ENCODE measurements at regions not wholly inside any gene's neighbourhood (a gene's known extent, or its start where the extent isn't known, plus 50 kb on each side); places are given as distances from the start of the nearest gene placed in this dataset.

DNA sequence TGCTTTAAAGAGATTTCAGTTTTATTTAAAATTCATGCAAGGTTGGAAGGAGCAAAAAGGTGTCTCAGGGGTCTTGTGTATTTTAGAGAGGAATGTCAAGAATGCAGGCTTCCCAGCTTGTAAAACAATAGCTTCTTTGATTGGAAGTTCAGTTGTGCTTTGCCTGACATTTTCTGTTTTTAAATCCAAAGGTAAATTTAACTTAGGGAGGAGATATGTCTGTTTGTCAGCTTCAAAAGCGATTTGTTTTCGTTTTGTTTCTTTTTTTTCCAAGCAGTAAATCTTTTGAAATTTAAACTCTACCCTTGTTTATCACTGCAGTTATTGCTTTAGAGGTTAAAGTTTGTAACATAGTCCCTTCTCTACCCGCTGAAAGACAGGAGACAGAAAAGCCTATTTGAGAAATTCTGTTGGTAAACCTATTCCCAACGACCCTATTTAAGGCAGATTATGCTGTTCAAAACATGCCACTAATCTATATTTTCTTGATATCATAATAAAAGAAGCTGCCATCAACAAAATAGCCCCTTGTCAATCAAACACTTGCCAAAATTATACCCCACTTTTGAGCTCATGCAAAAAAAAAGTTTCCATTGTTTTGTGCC is 639.6 kb downstream of the IRS1 start:
- no peak for TF ChIP-seq EZH2 (IDR thresholded peaks at IDR 0.05; ENCODE audit: borderline replicate concordance, low read length)
- TF ChIP-seq, protein P1, sequence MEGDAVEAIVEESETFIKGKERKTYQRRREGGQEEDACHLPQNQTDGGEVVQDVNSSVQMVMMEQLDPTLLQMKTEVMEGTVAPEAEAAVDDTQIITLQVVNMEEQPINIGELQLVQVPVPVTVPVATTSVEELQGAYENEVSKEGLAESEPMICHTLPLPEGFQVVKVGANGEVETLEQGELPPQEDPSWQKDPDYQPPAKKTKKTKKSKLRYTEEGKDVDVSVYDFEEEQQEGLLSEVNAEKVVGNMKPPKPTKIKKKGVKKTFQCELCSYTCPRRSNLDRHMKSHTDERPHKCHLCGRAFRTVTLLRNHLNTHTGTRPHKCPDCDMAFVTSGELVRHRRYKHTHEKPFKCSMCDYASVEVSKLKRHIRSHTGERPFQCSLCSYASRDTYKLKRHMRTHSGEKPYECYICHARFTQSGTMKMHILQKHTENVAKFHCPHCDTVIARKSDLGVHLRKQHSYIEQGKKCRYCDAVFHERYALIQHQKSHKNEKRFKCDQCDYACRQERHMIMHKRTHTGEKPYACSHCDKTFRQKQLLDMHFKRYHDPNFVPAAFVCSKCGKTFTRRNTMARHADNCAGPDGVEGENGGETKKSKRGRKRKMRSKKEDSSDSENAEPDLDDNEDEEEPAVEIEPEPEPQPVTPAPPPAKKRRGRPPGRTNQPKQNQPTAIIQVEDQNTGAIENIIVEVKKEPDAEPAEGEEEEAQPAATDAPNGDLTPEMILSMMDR (IDR thresholded peaks at IDR 0.05; ENCODE audit: low read length): no peak

Measured in OCI-LY1 (cell line).